ENCODE measurements at regions not wholly inside any gene's neighbourhood (a gene's known extent, or its start where the extent isn't known, plus 50 kb on each side); places are given as distances from the start of the nearest gene placed in this dataset.
"Not testable (repeated sequence)": the region's sequence is repeated elsewhere in the genome, so short reads cannot be mapped to it uniquely, and the experiment has no call there.

DNA sequence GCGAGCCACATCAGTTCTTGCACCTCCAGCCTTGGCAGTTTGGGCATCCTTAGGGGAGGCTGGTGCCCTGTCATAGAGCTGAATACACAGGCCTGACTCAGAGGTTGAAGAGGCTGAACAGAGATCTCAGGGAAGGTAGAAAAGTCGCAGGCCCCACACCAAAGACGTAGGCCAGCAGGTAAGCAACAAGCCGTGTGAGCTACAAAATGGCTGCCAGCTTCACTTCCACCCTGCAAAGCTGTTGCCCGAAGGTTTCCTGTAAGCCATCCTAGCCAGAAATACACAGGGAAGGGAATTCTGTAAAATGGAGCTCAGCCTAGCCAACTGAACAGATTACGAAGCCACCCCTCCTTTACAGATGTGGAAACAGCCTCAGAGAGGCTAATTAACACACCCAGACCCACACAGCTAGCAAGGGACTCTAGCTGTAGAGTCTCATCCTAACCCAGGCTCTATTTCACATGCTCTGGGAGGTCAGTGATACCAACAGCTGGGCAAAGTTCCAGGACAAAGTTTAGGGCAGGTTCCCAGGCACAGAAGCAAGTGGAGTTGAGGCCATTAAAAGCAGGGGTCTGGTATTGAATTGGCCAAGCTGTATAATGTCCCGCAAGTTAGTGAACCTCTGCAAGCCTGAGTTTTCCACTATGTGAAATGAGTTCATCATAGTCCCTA is 66.3 kb upstream of the RASGRF1 start:
- no peak overlapping the region for H3K4me3 ChIP-seq (replicated peaks in 1 of 2; ENCODE audit: low read depth in 2 of 2, low read length in 2 of 2)
- no peak for DNase-seq (ENCODE audit: low read depth in 2 of 2)
- TF ChIP-seq, protein P1, sequence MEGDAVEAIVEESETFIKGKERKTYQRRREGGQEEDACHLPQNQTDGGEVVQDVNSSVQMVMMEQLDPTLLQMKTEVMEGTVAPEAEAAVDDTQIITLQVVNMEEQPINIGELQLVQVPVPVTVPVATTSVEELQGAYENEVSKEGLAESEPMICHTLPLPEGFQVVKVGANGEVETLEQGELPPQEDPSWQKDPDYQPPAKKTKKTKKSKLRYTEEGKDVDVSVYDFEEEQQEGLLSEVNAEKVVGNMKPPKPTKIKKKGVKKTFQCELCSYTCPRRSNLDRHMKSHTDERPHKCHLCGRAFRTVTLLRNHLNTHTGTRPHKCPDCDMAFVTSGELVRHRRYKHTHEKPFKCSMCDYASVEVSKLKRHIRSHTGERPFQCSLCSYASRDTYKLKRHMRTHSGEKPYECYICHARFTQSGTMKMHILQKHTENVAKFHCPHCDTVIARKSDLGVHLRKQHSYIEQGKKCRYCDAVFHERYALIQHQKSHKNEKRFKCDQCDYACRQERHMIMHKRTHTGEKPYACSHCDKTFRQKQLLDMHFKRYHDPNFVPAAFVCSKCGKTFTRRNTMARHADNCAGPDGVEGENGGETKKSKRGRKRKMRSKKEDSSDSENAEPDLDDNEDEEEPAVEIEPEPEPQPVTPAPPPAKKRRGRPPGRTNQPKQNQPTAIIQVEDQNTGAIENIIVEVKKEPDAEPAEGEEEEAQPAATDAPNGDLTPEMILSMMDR (IDR thresholded peaks at IDR 0.05; ENCODE audit: low read depth, low read length) = no peak

DNA sequence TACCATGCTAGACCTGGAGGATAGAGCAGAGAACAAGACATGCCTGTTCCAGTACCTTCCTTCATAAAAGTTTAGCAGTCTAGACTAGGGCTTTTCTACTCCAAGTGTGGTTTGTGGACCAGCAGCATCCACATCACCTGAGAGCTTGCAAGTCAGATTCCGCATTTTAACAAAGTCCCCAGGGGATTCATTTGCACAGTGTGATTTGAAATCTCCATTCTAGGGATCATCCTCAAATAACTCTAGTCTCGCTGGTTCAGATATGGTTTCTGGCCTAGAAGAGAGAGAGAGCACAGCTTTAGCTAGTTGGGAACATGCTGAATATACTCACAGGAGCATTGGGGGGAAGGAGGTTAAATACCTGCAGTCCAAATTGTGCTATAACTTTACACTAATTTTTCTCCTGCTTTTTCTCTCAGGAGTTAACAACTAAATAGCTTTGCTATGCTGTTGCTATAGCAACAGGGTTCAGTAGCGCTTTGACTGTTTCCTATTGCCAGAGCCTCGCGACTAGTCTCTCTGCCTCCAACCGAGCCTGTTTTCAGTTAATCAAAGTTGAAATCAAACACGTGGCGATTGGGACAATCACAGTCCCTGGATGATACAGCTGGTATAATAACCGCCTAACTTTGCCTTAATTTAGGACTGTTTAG is 64.0 kb upstream of the RASGRF1 start:
- no peak for DNase-seq (ENCODE audit: low read depth in 2 of 2)
- H3K4me3 ChIP-seq (replicated peaks in 1 of 2; ENCODE audit: low read depth in 2 of 2, low read length in 2 of 2) = no peak overlapping the region
- TF ChIP-seq, protein P1 (IDR thresholded peaks at IDR 0.05; ENCODE audit: low read depth, low read length) = no peak

DNA sequence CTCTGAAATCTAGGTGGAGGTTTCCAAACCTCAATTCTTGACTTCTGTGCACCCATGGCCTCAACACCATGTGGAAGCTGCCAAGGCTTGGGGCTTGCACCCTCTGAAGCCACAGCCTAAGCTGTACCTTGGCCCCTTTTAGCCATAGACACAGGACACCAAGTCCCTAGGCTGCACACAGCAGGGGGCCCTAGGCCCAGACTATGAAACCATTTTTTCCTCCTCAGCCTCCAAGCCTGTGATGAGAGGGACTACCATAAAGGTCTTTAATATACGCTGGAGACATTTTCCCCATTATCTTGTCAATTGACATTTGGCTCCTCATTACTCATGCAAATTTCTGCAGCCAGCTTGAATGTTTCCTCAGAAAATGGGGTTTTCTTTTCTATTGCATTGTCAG is 53.7 kb upstream of the RASGRF1 start:
- not testable (repeated sequence) for H3K4me3 ChIP-seq (replicated peaks in 1 of 2; ENCODE audit: low read depth in 2 of 2, low read length in 2 of 2); DNase-seq (ENCODE audit: low read depth in 2 of 2)

DNA sequence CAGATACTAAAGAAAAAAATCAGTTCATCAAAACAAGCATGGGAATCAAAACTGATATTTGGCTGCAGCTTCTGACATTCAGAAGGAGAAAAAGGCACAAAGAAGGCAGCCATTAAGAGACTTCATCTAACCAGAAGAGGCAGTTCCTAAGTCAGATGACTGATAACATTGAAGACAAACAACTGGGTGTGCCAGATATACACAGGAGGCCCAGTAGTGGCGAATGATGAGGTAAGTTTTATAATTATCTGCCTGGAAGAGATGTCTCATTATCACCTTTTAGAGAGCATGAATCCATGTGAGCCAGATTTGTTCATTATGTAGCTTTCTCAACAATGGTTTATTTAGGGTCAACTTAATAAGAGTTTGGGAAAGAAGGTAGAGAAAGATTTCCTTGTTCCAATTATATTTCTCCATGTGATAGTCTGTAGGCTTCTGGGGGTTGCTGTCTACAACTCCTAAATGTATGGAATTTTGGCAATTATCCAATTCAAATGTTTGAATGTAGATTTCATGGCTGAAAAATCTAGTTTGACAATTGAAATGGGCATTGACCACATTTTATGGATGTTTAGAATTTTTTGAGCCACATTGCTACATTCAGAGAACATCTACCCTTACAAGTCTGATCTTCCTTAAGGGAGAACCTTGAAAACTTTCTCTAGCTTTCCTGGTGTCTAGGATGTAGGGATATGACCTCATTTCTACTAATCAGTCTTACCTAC is 50.4 kb upstream of the RASGRF1 start:
- TF ChIP-seq, protein P1 (IDR thresholded peaks at IDR 0.05; ENCODE audit: low read depth, low read length) = no peak
- H3K4me3 ChIP-seq (replicated peaks in 1 of 2; ENCODE audit: low read depth in 2 of 2, low read length in 2 of 2) = no peak overlapping the region
- no peak for DNase-seq (ENCODE audit: low read depth in 2 of 2)

Data from cardiac fibroblast (primary cell).